C4-2B (cell line): ENCODE measurements at regions not wholly inside any gene's neighbourhood (a gene's known extent, or its start where the extent isn't known, plus 50 kb on each side); places are given as distances from the start of the nearest gene placed in this dataset.

Source experiments
- H3K27ac ChIP-seq: fragments of 450-650 bp; 2 replicates; pipeline ENCODE4 v1.5.1; 2017
- ZFX ChIP-seq: fragments of 450-650 bp; IDR thresholded peaks from 2 replicates; pipeline ENCODE4 v1.6.1; 2017
- TF ChIP-seq, protein P1 (sequence below): fragments of 450-650 bp; conservative IDR thresholded peaks from 2 replicates; pipeline ENCODE4 v1.5.1; 2017; ENCODE audit warnings: mild to moderate bottlenecking

GRCh38 chr12:75721796-75722195 lies 210.4 kb upstream of the KRR1 start:
- no peak overlapping the region for H3K27ac ChIP-seq
- no peak for TF ChIP-seq ZFX
- TF ChIP-seq, protein P1, sequence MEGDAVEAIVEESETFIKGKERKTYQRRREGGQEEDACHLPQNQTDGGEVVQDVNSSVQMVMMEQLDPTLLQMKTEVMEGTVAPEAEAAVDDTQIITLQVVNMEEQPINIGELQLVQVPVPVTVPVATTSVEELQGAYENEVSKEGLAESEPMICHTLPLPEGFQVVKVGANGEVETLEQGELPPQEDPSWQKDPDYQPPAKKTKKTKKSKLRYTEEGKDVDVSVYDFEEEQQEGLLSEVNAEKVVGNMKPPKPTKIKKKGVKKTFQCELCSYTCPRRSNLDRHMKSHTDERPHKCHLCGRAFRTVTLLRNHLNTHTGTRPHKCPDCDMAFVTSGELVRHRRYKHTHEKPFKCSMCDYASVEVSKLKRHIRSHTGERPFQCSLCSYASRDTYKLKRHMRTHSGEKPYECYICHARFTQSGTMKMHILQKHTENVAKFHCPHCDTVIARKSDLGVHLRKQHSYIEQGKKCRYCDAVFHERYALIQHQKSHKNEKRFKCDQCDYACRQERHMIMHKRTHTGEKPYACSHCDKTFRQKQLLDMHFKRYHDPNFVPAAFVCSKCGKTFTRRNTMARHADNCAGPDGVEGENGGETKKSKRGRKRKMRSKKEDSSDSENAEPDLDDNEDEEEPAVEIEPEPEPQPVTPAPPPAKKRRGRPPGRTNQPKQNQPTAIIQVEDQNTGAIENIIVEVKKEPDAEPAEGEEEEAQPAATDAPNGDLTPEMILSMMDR, result no peak

DNA sequence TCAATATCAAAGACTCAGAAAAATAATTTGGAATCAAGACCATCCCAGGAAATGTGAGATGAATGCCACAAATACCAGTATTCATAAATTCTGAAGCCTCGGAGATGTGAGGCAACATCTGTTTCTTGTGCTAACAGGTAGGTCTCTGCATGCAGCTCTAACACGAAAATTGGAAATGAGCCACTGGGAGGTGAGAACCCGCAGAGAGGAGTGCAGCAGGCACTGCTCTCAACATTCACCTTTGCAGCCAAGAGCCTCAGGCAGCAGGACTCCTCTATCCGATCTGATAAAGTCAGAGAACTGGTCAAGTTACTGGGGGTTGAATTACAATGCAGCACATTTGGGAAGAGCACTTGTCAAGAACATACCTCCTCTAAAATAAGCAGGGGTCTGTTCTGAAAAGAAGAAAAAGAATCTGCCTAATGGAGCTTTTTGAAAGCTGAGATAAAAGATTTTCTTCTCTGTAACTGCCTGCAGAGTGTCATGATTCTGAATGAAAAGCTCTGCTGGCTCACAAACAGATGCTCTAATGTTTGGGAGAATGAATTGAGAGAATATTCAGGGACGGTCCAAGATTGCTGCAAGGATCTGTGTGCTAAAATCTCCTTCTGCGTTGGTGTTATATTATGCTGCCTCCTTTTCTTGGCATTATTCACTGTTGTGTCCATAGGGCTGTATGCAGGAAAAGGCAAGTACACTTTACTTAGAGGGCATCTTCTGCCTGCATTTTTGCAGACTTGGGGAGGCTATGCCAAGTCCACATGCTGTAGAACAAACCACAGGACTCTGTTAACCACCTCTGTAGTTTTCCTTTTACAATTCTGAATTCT lies 209.6 kb upstream of the KRR1 start:
- H3K27ac ChIP-seq, result no peak overlapping the region
- TF ChIP-seq ZFX, result no peak
- TF ChIP-seq, protein P1, result no peak

DNA sequence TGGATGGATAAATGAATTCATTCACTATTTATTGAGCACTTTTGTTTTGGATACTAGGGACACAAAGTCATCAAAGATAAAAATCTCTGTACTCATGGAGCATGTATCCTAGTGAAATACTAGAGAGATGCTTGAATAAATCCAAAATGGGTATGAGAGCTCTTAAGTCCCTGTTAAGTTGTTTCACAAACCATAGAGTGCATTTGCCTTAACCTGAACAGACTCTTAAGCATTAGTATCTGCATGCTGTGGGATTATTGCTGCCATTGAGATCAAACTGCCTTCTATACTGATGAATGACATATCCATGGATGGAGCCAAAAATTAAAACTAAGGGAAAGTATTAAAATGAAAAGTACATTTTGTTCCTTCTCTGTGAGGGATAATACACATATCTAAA lies 206.5 kb upstream of the KRR1 start:
- H3K27ac ChIP-seq, result no peak overlapping the region
- TF ChIP-seq, protein P1, result no peak
- no peak for TF ChIP-seq ZFX

DNA sequence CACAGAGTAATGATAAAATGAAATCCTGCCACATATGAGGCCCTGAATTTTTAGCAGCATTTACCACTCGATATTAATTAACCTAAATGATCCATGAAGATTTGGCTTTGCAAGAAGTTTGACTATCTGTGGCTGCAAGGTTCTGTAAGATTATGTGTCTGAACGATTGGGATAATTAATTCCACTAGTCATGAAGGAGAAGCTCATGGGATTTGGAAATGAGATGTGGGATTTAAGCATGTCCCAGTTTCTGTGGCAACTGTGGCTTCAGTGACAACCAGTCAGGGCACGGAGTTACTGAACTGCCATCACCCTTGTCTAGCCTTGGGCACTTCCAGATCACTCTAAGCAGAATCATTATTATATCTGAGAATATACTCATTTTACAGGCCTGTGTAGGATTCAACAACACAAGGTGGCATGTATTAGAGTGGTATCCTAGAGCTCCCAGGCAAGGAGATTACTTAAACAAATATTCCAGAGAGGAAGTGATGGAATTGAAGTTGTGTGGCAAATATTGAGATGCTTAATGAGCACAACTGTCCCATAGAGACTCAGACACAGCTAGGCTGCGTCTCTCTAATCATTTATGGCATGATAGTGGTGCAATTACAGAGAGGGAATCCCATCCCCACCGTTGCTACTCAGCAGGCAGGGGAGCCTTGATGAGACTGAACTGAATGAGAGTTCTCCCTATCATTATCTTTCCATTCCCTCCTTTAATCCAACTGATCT lies 205.0 kb upstream of the KRR1 start:
- no peak overlapping the region for H3K27ac ChIP-seq
- no peak for TF ChIP-seq ZFX
- TF ChIP-seq, protein P1, result no peak

- no peak overlapping the region for H3K27ac ChIP-seq
Measured at GRCh38 chr12:75715682-75716081, 204.3 kb upstream of the KRR1 start.

GRCh38 chr12:75715323-75715644 lies 203.9 kb upstream of the KRR1 start:
- no peak overlapping the region for H3K27ac ChIP-seq
- TF ChIP-seq ZFX, result no peak
- TF ChIP-seq, protein P1, result no peak

More at GRCh38 chr12:75715682-75716081, 204.3 kb upstream of the KRR1 start:
- TF ChIP-seq, protein P1, result no peak
- no peak for TF ChIP-seq ZFX
